Posterior vena cava (tissue), 2 donors: ENCODE measurements at regions not wholly inside any gene's neighbourhood (a gene's known extent, or its start where the extent isn't known, plus 50 kb on each side); places are given as distances from the start of the nearest gene placed in this dataset.
"Not testable (repeated sequence)": the region's sequence is repeated elsewhere in the genome, so short reads cannot be mapped to it uniquely, and the experiment has no call there.

Source experiments
- DNase-seq: peaks from one replicate; pipeline ENCODE4 v3.0.0-alpha.2; 2020; ENCODE audit warnings: low spot score
- intact Hi-C, 2 donors: fragments of 100-400 bp; cut with DNase I; formaldehyde crosslinking; loops; one replicate each; pipeline versions ENCODE4 v1.14.1 to v1.14.2; 2022 to 2023
- donor health status: DM: yes; HTN: yes; CAD: no.
- donor health status: DM: yes; HTN: yes; CAD: no.

DNA sequence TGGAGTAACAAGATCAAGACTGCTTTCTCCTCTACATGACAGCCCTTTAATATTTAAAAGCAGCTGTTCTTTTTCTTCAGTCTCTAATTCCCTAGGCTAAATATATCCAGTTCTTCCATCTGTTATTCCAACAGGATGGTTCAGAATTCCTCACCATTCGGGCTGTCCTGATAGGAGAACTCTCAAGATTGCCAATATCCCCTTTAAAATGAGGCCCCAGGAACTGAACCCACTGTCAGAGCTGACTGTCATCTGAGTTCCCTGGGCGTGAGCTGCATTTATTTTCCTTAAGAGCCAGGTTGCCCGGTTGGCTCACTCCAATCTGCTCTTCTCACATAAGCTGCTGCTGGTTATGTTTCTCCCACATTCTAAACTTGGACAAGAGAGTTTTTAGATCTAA lies 177.6 kb downstream of the MIS18A start:
- intact Hi-C loops, result no loop called here
- DNase-seq, result no peak

DNA sequence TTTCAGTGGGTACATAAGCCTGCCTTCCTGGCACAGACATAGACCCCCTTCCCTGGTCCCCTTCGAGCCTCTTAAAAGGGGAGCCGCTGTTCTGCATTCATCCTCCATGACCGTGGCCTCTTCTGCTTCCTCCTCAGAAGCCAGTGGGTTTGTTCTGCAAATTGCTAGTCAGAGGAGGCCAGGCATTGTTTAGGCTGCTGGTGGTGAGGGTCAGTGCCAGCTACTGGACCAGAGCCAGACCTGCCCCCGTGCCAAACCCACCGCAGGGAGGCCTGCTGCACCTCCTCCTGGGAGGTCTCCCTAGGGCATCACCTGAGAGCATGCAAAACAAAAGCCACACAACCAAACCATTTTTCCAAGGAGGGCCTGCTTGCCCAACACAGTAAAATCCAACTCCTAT lies 178.4 kb downstream of the MIS18A start:
- intact Hi-C loops, result no loop called here
- no peak for DNase-seq

DNA sequence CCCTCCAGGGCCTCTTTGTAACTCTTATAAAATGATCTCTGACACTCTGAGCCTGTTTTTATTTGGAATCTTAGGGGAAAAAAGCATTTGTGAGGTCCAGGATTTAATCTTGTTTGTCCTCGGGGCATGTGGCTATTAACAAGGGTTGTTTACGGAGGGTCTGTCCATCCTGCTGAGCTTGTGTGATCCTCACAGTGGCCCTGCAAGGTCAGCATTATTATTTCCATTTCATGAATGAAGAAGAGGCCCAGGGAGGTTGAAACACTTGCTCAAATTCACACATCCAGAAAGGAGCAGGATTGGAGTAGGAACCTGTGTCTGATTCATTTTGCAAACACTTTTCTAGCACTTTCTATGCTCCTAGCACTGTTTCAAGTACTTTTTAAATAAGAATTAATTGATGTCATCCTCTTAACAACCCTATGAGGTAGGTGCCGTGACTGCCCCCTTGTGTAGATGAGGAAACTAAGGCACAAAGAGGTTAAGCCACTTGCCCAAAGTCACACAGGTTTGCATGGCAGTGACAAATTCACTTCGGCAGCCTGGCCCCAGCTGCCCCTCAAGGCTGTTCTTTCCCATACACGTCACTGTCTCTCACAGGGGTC lies 178.9 kb downstream of the MIS18A start:
- intact Hi-C loops, result no loop called here
- DNase-seq, result no peak

DNA sequence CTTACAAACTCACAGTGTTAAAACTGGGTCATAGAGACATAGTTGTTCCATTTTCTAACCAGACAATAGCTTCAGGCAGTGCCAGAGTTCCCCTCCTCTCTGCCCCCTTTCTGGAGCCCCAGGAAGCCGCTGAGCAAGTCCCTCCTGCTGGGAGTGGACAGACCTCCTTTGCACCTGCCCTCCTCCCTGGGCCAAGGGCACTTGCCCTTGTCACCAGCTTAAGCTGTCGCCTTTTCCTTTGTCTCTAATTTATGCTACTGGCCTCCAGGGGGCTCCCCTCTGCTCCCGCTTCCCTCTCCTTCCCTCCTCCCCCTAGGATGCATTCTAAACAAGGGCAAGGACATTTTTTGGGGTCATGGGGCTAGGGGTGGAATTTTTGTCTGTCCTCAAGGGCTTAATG lies 182.4 kb downstream of the MIS18A start:
- intact Hi-C loops, result no loop called here
- DNase-seq, result no peak

DNA sequence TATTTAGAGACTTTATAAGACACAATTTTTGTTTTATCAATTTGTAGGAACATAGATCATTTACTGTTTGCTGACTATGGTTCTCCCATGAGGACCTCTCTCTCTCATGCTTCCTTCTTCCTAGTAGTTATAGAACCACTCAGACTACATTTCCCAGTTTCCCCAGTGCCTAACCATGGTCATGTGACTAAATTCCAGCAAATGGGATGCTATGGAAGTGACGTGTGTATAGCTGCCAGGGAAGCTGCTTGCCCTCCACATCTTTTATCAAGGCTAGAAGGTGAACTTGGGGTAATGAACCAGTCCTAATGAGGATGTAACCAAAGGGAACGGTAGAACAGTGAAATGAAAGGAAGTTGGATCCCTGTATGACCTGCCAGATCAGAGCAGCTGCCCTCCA lies 184.0 kb downstream of the MIS18A start:
- intact Hi-C loops, result no loop called here
- no peak for DNase-seq

DNA sequence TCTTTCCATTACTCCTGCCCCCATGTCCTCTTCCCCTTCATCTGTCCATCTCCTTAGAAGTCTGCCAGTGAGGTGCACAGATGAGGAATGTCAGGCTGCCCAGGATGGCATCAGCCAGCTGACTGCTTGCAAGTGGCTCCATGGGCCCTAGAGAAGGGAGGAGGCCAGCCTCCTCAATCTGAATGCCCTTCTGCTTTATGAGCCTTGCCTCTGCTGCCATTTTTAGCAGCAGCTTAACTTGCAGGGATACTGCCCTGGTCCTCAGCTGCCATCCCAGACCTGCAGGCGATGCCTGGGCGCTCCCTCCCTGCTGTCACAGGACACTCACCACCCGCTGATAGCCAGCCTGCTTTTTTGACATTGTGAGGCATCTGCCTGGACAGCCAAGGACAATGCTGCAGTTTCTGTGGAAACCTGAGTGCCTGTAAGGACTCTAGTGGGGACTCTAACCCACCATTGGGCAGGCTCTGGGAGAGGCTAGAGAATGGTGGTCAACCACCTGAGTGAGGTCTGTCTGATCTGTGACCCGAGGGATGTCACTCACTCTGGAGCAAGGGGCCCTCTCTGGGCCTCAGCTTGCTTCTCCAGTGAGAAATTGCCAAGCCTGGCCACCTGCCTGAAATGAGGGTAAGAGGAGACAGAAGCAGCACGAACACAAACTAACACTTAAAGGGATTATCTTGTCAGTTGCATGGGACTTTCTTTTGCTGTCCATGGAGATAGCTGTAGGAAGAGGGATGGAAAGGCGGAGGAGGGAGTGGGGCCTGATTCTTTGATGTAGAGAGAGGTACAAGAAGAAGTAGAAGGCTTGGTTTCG lies 185.0 kb downstream of the MIS18A start:
- DNase-seq, result no peak
- intact Hi-C loops, result no loop called here

DNA sequence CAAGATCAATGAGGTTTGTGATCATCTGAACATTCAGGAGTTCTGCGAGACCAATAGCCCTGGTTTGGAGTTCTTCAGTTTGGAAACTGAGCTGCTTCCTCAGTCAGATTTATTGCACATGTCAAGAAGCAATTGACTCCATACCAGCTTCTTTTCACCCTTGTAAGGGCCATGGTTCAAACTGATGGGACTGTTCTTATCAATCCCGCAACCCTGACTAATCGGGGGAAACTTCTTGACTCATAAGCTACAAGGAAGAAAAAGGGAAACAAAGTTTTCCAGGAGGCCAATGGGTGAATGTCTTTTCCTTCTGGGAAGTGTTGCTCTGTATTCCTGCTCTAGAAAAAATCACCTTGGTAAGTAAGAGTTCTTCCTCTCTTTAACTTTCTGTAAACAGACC lies 187.9 kb downstream of the MIS18A start:
- intact Hi-C loops, result no loop called here
- no peak for DNase-seq

DNA sequence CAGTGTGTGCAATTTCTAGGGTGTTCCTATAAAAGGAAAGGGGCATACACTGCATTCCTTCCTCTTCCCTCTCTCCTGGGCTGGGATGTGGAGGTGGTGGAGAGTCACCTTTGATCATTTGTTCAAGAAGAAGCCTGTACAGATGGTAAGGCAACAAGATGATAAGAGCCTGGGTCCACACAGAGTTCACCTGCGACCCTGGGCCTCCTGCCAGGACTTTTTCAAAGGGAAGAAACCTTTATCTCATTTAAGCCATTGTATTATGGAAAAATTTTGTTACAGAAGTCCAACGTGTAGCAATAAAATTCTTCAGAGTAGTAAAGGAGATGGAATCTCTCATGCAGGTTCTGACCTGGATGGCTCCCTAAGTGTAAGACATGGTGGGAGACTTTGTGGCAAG lies 189.1 kb downstream of the MIS18A start:
- DNase-seq, result no peak
- intact Hi-C loops, result no loop called here

DNA sequence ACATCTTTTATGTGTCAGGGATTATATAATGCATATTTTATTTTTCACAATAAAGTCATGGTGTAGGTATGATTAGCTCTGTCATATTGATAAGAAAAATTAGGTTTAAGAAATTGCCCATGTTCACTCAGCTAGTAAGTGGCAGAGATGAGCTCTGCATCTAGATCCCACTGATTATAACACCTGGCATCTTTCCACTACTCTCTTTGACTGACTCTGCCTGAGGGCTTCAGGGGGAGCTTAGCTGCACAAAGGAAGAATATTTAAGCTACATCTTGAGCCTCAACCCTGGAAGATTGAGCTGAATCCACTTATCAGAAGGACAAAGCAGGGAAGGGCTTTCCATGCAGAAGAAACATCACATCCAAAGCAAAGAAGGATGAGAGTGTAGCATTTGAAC lies 190.4 kb downstream of the MIS18A start:
- no peak for DNase-seq
- intact Hi-C loops, result no loop called here

DNA sequence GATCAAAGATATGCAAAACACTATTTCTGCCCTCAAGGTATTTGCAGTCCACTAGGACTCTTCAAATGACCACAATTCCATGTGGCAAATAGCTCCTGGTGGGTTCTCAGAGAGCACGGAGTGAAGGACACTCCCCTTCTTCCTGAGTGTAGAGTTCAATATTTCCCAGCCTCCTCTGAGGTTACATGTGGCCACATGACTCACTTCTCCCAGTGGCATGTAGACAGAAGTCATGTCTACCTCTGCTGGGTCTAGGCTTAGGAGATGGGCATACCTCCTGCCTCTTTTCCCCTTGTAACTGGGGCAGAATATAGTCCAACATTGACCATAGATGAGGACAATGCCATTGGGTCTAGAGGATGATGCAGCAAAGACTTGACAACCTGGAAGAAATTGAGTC lies 191.4 kb downstream of the MIS18A start:
- intact Hi-C loops, result no loop called here
- DNase-seq, result no peak

DNA sequence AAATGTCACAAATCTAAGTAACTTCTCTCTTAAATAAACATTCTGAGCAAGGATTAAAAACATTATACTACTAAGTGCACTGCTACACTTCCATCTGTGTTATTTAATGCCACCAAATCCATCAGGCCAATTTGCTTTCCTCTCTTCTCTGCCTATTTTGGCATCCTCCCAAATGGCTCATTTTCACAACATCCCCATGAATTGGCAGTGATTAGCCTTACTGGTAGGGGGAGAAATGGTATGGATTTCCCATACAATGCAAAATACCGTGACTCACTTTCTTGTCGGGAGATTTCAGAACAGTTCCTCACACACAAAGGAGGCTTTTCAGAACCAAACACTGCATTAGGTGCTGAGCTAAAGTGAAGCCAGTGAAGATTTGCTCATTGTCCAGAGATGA lies 195.7 kb downstream of the MIS18A start:
- no peak for DNase-seq
- intact Hi-C loops, result no loop called here

DNA sequence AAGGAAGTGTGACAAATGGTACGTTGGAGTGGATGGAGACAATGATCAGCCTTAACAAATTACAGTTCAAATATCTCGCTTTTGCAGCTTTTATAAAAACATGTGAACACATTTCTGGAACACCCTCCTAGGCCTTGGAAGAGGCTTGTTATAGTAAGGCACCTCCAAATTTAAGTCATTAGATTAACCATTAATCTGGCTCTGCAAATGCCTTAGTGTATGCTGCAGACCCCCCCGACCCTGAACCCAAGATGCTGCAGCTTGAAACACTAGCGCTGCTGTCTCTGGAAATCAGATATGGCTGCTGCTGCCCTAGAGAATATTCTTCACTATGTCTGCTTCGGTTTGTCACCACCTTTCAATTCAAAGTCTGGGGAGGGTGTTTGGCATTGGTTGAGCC lies 196.4 kb downstream of the MIS18A start:
- intact Hi-C loops, result no loop called here
- no peak for DNase-seq

DNA sequence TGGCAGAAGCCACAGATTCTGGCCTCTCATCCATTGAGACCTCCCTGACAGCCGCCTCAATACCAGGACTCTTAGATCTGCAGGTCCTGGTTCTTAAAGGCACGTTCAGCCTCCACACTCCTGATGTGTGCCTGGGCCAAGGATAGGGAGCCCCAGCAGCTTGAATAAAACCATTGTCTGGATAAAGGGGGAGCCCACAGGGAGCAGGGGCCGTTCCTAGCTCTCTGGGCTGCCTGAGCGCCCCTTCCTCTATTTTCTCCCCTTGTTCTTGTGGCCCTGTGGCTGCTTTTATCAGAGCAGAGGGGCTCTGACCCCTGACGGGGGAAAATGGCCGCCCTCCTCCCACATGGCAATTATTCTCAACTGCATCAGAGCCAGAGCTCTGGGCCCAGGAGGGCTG lies 200.8 kb downstream of the HUNK start:
- DNase-seq, result no peak
- intact Hi-C loops, result no loop called here

DNA sequence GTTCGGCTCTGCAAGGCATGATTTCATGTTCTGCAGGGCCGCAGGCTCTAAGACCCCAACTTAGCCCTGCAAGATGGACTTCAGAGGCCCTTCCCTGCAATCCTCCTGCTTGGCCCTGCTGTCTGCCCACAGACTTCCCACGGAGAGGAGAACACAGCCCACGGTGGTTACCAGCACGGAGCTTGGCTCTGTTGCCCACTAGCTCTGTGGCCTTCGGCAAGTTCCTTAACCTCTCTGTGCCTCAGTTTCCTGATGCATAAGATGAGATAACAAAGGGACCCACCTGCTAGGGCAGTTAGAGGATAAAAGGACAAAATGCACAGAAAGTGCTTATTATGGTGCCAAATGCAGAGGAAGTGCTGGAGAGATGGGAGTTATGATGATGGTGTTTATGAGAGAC lies 200.4 kb downstream of the HUNK start:
- intact Hi-C loops, result no loop called here
- no peak for DNase-seq

DNA sequence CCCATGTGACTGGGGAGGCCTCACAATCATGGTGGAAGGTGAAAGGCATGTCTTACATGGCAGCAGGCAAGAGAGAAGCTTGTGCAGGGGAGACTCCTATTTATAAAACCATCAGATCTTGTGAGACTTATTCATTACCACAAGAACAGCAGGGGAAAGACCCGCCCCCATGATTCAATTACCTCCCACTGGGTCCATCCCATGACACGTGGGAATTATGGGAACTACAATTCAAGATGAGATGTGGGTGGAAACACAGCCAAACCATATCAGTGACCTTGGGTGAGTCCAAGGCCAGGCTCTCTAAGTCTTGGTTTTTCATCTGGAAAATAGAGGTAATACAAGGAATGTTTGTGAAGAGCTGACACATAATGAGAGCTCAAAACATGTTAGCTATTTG lies 198.8 kb downstream of the HUNK start:
- intact Hi-C loops, DNase-seq: not testable (repeated sequence)

DNA sequence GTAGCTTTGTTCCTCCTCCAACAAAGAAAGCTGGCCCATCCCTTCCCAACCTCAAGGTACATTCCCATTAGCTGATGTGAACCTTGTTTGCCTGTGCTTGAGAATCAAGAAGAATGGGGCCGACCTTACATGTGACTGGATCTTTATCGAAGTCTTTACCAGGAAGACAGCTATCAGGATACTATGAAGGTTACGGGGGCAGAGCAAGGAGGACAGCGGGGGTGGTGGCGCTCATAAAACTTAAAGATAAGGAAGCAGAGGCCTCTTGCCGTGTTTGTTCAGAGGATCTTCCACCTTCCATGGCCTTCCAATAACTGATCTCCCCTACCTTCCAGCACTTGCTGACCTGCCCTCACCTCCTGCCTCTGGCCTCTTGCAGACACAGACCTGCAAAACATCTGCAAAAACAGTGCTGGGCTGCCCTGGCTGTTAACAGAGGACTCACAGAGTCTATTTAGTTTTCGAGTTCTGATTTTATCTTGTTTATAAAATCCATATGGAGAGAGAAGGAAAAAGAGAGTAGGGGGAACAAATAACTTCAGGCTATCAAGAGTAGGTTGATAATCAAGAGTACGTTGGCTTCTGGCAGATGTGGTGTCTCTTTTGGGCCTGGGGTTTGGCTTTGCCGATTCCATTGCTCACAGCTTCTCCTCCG lies 198.0 kb downstream of the HUNK start:
- intact Hi-C loops, result no loop called here
- no peak for DNase-seq

DNA sequence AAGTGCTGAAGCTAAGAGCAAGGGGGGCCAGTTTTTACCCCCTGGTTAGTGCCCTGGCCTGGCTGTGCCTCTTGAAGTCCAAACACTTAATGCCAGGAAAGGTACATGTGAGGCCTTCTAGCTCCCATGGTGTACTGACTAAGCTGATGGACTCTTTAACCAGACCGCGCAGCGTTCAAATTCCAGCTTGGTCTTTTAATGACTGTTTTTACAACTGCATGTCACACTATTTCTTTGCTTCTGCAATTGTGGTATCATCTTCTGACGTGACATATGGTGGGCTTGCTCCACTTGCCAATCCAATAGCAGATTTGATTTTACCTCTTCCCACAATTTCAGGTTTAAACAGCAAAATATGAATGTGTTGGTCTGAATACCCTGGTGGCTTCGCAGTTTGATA lies 197.3 kb downstream of the HUNK start:
- intact Hi-C loops, result no loop called here
- DNase-seq, result no peak

DNA sequence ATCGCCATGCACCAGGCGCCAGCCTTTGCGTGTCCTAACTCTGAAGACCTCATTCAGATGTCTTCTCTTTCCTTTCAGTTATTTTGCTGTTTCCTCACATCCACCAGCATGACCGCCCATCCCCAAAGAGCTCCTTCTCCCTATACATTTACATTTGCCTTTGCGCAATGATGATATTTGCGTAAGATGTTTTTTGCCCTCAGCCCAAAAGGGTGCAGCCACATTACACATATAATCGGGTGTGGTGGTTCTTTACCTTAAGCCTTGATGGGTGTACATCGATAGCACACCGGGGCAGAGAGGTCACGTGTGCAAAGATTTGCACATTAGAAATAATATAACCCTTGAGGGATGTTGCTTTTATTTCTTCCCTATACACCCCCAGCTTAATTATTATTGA lies 192.8 kb downstream of the HUNK start:
- intact Hi-C loops, result no loop called here
- DNase-seq, result no peak

DNA sequence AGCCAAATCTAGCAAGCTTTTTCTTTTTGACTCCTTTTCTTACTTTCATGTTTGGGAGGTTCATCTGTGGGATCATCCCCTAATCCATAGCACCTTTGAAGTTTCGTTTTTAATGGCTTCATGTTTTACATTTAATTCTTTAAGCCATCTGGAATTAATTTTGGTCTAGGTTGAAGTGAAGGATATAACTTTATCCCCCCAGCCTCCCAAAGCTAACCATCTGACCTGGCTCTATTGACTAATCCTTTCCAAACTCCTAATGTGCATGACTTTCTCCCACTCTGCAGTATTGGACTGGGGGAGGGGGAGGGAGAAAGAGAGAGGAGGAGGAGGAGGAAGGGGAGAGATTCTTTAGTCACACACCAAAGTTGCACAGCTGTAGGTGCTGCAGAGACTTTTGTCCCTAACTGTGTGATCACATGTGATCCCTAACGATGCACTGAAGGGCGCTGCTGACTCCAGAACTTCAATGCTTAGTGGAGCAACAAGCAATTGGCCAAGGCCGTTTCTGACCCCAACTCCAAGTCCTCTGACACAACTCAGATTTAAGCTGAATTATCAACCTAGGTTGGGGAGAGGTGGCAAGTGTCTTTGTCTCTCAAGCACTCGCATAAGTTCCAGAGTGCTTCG lies 191.6 kb downstream of the HUNK start:
- DNase-seq, result no peak

DNA sequence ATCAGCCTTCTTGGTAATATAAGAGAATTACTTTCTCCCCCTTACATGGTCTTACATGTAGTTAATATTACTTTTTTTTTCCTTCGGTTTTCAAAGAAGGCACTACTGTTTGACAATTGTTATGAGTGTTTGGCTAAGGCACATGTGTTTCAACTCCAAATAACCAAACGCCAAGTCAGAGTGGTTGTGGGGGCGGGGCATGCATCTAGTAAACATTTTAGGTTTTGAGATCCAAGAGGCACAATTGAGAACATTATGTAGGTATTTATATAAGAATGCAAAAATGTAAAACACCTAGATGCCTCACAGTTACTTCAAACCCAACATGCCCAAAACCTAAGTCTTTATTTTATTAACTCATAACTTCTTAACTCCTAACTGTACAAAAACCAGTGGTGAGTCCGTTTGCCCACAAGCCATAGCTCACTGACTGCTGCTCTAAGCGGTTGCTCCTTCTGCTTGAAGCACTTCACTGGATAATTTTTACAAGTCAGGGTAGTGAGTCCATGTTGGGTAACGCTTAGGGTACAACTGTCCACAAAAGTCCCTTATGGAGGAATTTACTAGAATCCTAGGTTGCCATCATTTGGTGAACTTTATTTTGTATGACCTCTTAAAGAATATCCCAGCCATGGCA lies 189.9 kb downstream of the HUNK start:
- intact Hi-C loops, result no loop called here
- DNase-seq, result no peak

More for the DNA sequence above, 191.6 kb downstream of the HUNK start:
- intact Hi-C loops, result no loop called here
